ENCODE measurements at regions not wholly inside any gene's neighbourhood (a gene's known extent, or its start where the extent isn't known, plus 50 kb on each side); places are given as distances from the start of the nearest gene placed in this dataset.

- DNase-seq: no peak
These were observed 152.4 kb downstream of the TEX29 start for GRCh38 chr13:111472559-111473460.

GRCh38 chr13:111474136-111475002 lies 153.9 kb downstream of the TEX29 start:
- peak in 4 of 58 donors; percentile 8 to 66 (median 32) for DNase-seq

DNA sequence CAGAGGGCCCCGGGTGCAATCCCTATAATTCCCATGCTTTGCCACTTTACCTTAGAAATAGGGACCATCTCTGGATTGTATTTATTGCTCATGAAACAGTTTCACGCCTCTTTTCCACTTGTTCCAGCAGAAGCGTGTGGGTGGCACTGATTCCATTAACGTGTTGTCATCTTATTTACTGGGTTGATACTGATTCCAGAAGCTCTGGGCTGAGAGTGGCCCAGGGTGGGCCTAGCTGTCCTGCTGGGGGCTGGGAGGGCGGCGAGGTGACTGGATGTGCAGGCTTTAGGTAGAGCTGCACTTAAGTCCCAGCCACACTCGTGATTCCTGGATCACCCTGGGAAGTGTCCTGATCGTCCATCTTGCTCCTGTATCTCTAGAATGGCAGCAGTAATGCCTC lies 155.0 kb downstream of the TEX29 start:
- no peak for DNase-seq

DNA sequence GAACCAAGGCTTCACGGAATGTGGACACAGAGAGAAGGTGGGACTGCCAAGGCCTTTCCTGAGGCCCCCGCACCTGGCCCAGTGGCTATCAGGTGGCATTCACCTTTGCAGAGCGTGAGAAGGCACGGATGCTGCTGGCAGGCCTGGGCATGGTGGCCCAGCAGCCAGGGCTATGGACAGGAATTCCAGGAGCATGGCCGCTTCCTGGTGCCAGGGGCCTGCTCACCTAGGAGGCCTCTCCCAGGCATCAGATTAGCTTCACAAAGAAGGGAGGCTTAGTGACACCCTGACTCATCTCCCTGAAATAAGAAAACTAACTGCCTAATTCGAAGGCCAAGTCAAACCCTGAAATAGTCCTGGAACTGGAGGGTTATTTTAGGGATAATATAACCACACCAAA lies 155.8 kb downstream of the TEX29 start:
- no peak for DNase-seq

DNA sequence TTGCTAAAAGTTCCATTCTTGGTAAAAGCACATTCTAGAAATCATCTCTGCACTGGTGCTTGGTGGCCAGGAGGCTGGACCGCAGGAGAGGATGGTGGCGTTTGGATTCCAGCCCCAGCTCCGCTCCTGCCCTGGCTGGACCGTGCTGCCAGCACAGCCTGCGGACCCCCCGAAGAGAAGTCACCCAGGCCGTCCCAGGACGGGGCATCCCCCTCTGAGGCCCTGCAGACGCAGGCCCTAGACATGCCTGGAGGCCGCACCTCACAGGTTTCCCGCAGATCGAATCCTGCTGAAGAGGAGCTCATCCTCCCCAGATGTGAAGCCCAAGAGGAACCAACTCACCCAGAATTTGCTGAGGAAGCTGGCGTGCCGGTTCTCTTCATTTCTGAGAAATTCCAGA lies 159.0 kb downstream of the TEX29 start:
- no peak for DNase-seq

DNA sequence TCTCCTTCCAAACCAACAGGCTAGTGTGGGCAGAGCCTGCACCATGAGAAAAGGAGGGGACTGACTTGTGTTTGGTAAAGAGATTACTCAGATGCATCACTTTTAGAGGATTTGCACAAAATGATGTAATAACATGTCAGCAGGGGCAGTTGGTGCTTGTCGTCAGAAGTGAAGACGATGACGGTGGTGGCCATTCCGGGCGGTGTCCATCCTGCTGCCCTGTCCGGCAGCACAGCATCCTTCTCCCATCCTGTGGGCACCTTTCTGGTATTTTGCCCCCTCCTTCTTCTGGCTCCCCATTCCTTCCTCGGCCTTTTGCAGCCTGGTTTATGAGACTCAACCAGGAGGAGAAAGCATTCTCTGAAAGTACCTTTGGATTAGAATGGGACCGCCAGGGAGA lies 160.1 kb downstream of the TEX29 start:
- DNase-seq: no peak

DNA sequence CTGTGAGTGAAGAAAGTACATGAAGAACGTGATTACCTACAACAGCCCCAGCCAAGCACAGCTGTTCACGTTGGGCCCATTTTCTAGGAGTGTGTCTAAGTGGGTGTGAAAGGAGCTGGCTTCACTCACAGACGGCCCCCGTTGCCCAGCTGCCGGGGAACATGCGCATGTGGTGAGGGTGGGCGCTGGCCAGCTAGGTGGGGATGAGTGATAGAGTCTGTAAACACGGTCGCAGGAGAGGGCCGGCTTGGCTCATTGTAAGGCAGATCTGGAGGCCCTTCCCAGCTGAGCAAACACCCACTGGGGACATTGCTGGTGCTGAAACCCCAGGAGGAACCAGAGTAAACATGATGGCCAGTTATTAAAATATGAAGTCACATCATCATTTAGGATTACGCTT lies 160.5 kb downstream of the TEX29 start:
- DNase-seq: no peak

- DNase-seq: no peak
These were observed 161.7 kb downstream of the TEX29 start for GRCh38 chr13:111482126-111482525.

DNA sequence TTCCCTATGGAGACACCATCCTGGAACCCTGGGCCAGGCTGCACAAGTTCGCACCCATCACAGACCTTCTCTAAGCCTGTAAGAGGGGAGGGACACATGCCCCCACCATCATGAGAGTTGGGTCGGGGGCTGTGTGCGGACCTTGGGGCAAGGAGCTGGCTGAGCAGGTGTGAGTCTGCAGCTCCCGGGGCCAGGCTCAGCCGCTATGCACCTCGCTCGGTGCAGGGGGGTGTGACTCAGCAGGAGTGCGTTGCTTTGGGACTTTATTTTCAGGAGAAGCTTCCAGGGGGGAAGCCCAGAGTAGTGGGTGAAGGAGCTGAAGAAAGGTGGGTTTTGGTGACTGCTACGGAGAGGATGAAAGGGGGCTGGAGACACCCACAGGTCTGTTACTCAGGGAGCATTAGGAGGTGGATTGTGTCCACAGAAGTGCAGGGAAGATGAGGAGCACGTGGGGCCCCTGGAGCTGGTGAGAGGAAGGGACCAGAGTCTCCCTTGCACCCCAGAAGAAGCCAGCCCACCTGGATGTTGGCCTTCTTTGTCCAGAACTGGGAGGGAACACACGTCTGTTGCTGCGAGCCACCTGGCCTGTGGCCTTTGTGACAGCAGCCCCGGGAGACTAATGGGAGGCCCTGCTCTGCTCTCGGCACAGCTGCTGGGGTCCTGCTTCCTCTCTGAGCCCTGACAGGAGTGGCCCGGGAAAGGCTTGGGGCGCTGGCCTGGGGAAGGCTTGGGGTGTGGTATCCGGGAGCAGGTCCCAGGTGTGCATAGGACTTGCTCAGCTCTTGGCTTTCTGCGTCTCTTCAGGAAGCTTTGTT lies 162.6 kb downstream of the TEX29 start:
- no peak for DNase-seq

GRCh38 chr13:111483621-111483987 lies 163.2 kb downstream of the TEX29 start:
- DNase-seq: no peak

DNA sequence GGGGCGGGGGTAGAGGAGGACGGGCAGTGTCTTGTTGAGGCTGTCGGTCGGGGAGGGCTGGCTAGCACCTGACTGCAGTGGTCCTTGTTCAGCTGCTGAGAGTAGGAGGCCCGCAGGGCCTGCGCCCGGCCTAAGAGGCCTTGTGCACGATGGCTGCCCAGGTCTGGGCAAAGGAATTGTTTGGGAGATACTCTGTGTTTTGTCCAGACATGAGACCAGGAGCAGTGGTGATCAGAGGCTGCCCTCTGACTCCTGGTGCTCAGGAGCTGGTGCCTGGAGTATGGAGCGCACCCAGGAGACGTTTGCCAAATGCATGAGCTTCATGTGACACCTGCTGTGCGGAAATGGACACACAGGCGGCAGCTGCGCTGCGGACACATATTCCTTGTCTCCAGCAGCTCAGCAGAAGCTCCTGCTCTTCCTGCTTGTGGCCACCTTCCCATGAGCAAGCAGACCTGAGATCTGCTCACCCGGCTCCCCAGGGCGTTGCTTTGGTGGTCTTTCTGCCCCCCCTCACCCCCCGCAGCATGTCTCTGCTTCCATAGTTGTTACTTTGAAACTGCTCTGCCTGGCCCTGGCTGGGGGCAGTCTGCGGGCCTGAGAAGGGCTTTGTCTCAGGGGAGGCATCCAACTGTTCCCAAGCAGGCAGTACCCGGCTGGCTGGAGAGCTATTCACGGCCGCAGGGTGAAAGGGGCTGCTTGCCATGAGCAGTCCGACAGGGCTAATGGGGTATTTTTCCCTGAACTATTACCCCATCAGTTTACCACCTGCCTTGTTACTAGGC lies 163.9 kb downstream of the TEX29 start:
- no peak for DNase-seq

DNA sequence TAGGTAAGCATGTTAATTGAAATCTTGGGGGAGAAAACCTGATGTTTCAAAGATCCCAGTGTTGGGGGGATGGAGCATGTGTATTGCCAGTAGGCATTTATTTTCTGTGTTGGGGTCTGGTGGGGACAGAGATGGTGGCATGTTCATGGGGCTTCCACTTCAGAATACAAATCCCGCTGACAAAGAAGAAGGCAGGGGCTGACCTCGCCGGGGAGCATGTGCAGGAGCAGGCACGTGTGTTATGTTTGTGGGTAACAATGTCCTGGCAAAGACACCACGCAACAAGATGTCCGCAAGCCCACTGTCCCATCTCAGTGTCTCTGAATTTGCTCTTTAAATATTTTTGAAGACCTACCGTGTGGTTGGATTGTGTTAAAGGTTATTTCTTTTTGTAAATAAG lies 164.5 kb downstream of the TEX29 start:
- DNase-seq: no peak

GRCh38 chr13:111485491-111486250 lies 165.2 kb downstream of the TEX29 start:
- no peak for DNase-seq

DNA sequence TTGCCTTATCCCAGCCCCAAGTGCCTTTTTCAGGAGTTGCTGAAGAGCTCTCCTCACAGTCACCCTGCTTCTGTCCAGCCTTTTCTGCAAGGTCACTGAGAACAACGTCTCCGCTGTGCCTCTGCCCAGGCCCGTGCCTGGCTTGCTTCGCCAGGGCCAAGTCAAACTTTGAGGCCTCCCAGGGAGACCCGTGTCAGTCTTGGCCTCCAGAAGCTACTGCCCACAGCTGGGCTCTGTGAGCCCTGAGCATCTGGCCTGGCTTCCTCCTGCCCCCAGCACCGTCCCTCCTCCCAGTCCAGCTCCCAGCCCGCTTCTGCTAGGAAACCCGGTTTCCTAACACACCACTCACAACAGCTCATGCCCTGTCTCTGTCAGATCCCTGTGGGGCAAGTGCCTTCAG lies 165.9 kb downstream of the TEX29 start:
- no peak for DNase-seq

- no peak for DNase-seq
These were observed 166.4 kb downstream of the TEX29 start for GRCh38 chr13:111486801-111487200.

DNA sequence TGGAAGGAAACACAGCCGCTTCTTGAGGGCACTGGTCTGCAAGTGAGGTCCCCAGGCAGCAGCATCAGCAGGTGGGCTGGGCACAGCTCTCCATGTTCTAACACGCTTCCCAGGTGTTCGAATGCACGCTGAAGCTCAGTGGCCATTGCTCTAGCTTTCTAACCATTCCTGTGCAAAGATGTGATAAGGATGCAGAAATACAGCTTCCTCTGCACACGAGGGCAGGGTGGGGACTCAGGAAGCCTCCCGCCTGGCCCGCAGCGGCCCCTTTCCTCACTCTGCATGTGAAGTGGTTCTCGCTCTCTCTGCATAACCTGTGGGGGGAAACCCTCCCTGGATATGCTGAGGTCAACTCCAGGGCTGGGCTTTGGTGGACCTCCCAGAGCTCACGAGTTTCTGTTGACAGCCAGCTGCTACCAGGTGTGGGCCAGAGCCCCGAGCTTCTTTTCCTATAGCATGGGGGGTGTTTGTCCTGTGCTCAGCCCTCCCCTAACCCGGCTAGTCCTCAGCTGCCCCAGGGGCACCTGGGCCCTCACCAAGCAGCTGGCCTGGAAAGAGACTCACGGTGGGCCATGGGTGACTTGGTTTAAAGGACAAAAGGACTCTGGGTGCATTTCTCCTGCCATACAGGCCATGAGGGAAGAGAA lies 168.2 kb downstream of the TEX29 start:
- DNase-seq: no peak

- DNase-seq: no peak
These were observed 168.9 kb downstream of the TEX29 start for GRCh38 chr13:111489301-111489700.

GRCh38 chr13:111490611-111491010 lies 170.2 kb downstream of the TEX29 start:
- no peak for DNase-seq

- DNase-seq: no peak
These were observed 170.6 kb downstream of the TEX29 start for GRCh38 chr13:111491021-111491420.
